ENCODE measurements at regions not wholly inside any gene's neighbourhood (a gene's known extent, or its start where the extent isn't known, plus 50 kb on each side); places are given as distances from the start of the nearest gene placed in this dataset.

- no peak for TF ChIP-seq POLR2A (IDR thresholded peaks at IDR 0.05)
- no peaks in the 10 kb centered on the region for H3K9me3 ChIP-seq
- no peaks in the 10 kb centered on the region for H3K27me3 ChIP-seq
- H3K4me1 ChIP-seq = no peaks in the 10 kb centered on the region
- no peak overlapping the region for H3K4me3 ChIP-seq
- no peaks in the 10 kb centered on the region for H3K36me3 ChIP-seq
- no peak for DNase-seq
- H3K27ac ChIP-seq = no peak overlapping the region
These were observed 53.8 kb upstream of the FBN2 start for GRCh38 chr5:128591598-128592455.

- Histone ChIP-seq H3K27me3 (no peaks in the 10 kb centered on the region), H3K4me3 (no peak overlapping the region), H3K9me3 (no peaks in the 10 kb centered on the region), H3K27ac (no peak overlapping the region), H3K36me3 (no peaks in the 10 kb centered on the region), H3K4me1 (no peaks in the 10 kb centered on the region)
- DNase-seq = no peak
- TF ChIP-seq POLR2A (IDR thresholded peaks at IDR 0.05) (no peak), CTCF (IDR thresholded peaks at IDR 0.05) (no peak)
These were observed 58.0 kb upstream of the FBN2 start for GRCh38 chr5:128596071-128596470.

GRCh38 chr5:128597156-128597555 is 59.1 kb upstream of the FBN2 start:
- no peaks in the 10 kb centered on the region for H3K36me3 ChIP-seq
- no peak for DNase-seq
- TF ChIP-seq CTCF (IDR thresholded peaks at IDR 0.05) (no peak), POLR2A (IDR thresholded peaks at IDR 0.05) (no peak)
- no peaks in the 10 kb centered on the region for H3K27me3 ChIP-seq
- H3K4me3 ChIP-seq = no peak overlapping the region
- H3K9me3 ChIP-seq = no peaks in the 10 kb centered on the region
- no peaks in the 10 kb centered on the region for H3K4me1 ChIP-seq
- no peak overlapping the region for H3K27ac ChIP-seq

- no peaks in the 10 kb centered on the region for H3K4me1 ChIP-seq
- H3K9me3 ChIP-seq = peaks cover 0 to 3% (median 0%) of the 10 kb centered on the region in 4 donors
- no peak for TF ChIP-seq CTCF (IDR thresholded peaks at IDR 0.05)
- no peak for TF ChIP-seq POLR2A (IDR thresholded peaks at IDR 0.05)
These were observed 75.1 kb upstream of the FBN2 start for GRCh38 chr5:128613128-128613527.

GRCh38 chr5:128613766-128614165 is 75.7 kb upstream of the FBN2 start:
- DNase-seq = no peak
- H3K36me3 ChIP-seq = no peaks in the 10 kb centered on the region

More at GRCh38 chr5:128613128-128613527, 75.1 kb upstream of the FBN2 start:
- H3K27me3 ChIP-seq = no peaks in the 10 kb centered on the region
- no peak for DNase-seq
- H3K4me3 ChIP-seq = no peak overlapping the region
- H3K36me3 ChIP-seq = no peaks in the 10 kb centered on the region
- H3K27ac ChIP-seq = no peak overlapping the region

More at GRCh38 chr5:128613766-128614165, 75.7 kb upstream of the FBN2 start:
- H3K27me3 ChIP-seq = no peaks in the 10 kb centered on the region
- peaks cover 0 to 3% (median 0%) of the 10 kb centered on the region in 4 donors for H3K9me3 ChIP-seq
- no peak overlapping the region for H3K4me3 ChIP-seq
- H3K27ac ChIP-seq = no peak overlapping the region
- TF ChIP-seq CTCF (IDR thresholded peaks at IDR 0.05) (no peak), POLR2A (IDR thresholded peaks at IDR 0.05) (no peak)
- H3K4me1 ChIP-seq = no peaks in the 10 kb centered on the region

Measured in Peyer's patch (tissue), 4 donors.